Upper lobe of right lung (tissue), 1 donor: ENCODE measurements at regions not wholly inside any gene's neighbourhood (a gene's known extent, or its start where the extent isn't known, plus 50 kb on each side); places are given as distances from the start of the nearest gene placed in this dataset.

ENCODE experiments used
- ATAC-seq: fragments of 200-7000 bp; cut with Tn5 transposase; one replicate; pipeline ENCODE4 v1.9.1; 2020; ENCODE audit warnings: mild to moderate bottlenecking, moderate library complexity
- DNase-seq: peaks from one replicate; pipeline ENCODE4 v3.0.0-alpha.2; 2020
- H3K27ac ChIP-seq: fragments of 200-600 bp; one replicate; pipeline ENCODE4 v1.8.0; 2022
- H3K27me3 ChIP-seq: fragments of 200-600 bp; one replicate; pipeline ENCODE4 v1.8.0; 2022; ENCODE audit warnings: mild to moderate bottlenecking
- H3K36me3 ChIP-seq: fragments of 200-600 bp; one replicate; pipeline ENCODE4 v1.8.0; 2022
- H3K4me1 ChIP-seq: fragments of 200-600 bp; one replicate; pipeline ENCODE4 v1.8.0; 2022
- H3K4me3 ChIP-seq: fragments of 200-600 bp; one replicate; pipeline ENCODE4 v1.8.0; 2022; ENCODE audit warnings: mild to moderate bottlenecking
- H3K9me3 ChIP-seq: fragments of 200-600 bp; one replicate; pipeline ENCODE4 v1.8.0; 2022
- CTCF ChIP-seq: fragments of 200-600 bp; IDR thresholded peaks from one replicate; pipeline ENCODE4 v1.8.0; 2022; ENCODE audit warnings: antibody characterized with exemption
- intact Hi-C: fragments of 100-400 bp; cut with DNase I; formaldehyde crosslinking; loops from one replicate; pipeline ENCODE4 v1.11.0; 2022
- donor health status: DM: no; HTN: yes; CAD: no; lungs with severe emphysema.

- H3K36me3 ChIP-seq = no peaks in the 10 kb centered on the region
- H3K27ac ChIP-seq = no peak overlapping the region
- no peaks in the 10 kb centered on the region for H3K27me3 ChIP-seq
- no peak for TF ChIP-seq CTCF
- intact Hi-C loops = no loop called here
- no peak for DNase-seq
- ATAC-seq = no peak
- H3K4me1 ChIP-seq = no peaks in the 10 kb centered on the region
- H3K4me3 ChIP-seq = no peak overlapping the region
- H3K9me3 ChIP-seq = no peaks in the 10 kb centered on the region
Measured at GRCh38 chr18:24797981-24798380, 337.5 kb downstream of the HRH4 start.

GRCh38 chr18:24799176-24799575 is 338.7 kb downstream of the HRH4 start:
- Histone ChIP-seq H3K9me3 (no peaks in the 10 kb centered on the region), H3K4me3 (no peak overlapping the region), H3K27ac (no peak overlapping the region), H3K27me3 (no peaks in the 10 kb centered on the region), H3K36me3 (no peaks in the 10 kb centered on the region), H3K4me1 (no peaks in the 10 kb centered on the region)
- no peak for TF ChIP-seq CTCF
- ATAC-seq = peak; percentile 22
- intact Hi-C loops = no loop called here
- no peak for DNase-seq

- no peak for TF ChIP-seq CTCF
- Histone ChIP-seq H3K27ac (no peak overlapping the region), H3K27me3 (no peaks in the 10 kb centered on the region), H3K4me3 (no peak overlapping the region), H3K4me1 (no peaks in the 10 kb centered on the region), H3K36me3 (no peaks in the 10 kb centered on the region), H3K9me3 (no peaks in the 10 kb centered on the region)
- ATAC-seq (peak; percentile 73), DNase-seq (no peak)
- intact Hi-C loops = no loop called here
Measured at GRCh38 chr18:24799720-24800119, 339.3 kb downstream of the HRH4 start.

- no peak for DNase-seq
- no peak for TF ChIP-seq CTCF
- no peak overlapping the region for H3K4me3 ChIP-seq
- intact Hi-C loops = no loop called here
- H3K36me3 ChIP-seq = no peaks in the 10 kb centered on the region
- ATAC-seq = peak; percentile 60
- H3K27ac ChIP-seq = no peak overlapping the region
- no peaks in the 10 kb centered on the region for H3K27me3 ChIP-seq
- no peaks in the 10 kb centered on the region for H3K4me1 ChIP-seq
- no peaks in the 10 kb centered on the region for H3K9me3 ChIP-seq
Measured at GRCh38 chr18:24801001-24801400, 340.6 kb downstream of the HRH4 start.

GRCh38 chr18:24802456-24802855 is 342.0 kb downstream of the HRH4 start:
- Histone ChIP-seq H3K4me1 (no peaks in the 10 kb centered on the region), H3K27me3 (no peaks in the 10 kb centered on the region), H3K9me3 (no peaks in the 10 kb centered on the region), H3K4me3 (no peak overlapping the region), H3K36me3 (no peaks in the 10 kb centered on the region), H3K27ac (no peak overlapping the region)
- intact Hi-C loops = no loop called here
- DNase-seq (no peak), ATAC-seq (no peak)
- no peak for TF ChIP-seq CTCF

GRCh38 chr18:24805156-24805555 is 344.7 kb downstream of the HRH4 start:
- Histone ChIP-seq H3K9me3 (no peaks in the 10 kb centered on the region), H3K27ac (no peak overlapping the region), H3K36me3 (no peaks in the 10 kb centered on the region), H3K27me3 (no peaks in the 10 kb centered on the region), H3K4me3 (no peak overlapping the region), H3K4me1 (no peaks in the 10 kb centered on the region)
- TF ChIP-seq CTCF = no peak
- no peak for ATAC-seq
- no peak for DNase-seq
- intact Hi-C loops = no loop called here
